Caco-2 (cell line): ENCODE measurements at regions not wholly inside any gene's neighbourhood (a gene's known extent, or its start where the extent isn't known, plus 50 kb on each side); places are given as distances from the start of the nearest gene placed in this dataset.

Experiments used
- BruUV-seq: library from RNA; stranded (reverse); fragments of 400-500 nt; replicated peaks from 2 replicates; lab custom pipeline; 2021; lab: Mats Ljungman, UMichigan
- CTCF ChIA-PET: fragments of 300-600 bp; sonication (Branson Sonifier 250); formaldehyde crosslinking; loops from one replicate; lab custom pipeline; 2022; ENCODE audit warnings: antibody characterized with exemption; lab: Charles Lee
- POLR2A ChIA-PET: fragments of 300-600 bp; sonication (Branson Sonifier 250); formaldehyde crosslinking; loops from one replicate; lab custom pipeline; 2022; ENCODE audit warnings: antibody characterized with exemption; lab: Charles Lee
- DNase-seq, 2 experiments: peaks; one replicate each; pipeline versions ENCODE4 v3.0.0 to v3.0.0-alpha.2; 2020 to 2022
- H3K27me3 ChIP-seq: replicated peaks from 2 replicates; pipeline ENCODE4 v1.6.0; 2011; ENCODE audit warnings: low read length; ENCODE audit not compliant: control insufficient read depth, insufficient read depth
- H3K36me3 ChIP-seq: 2 replicates; pipeline ENCODE4 v1.5.1; 2011; ENCODE audit warnings: low read length; ENCODE audit not compliant: control insufficient read depth, insufficient read depth
- H3K4me1 ChIP-seq: fragments of 250-450 bp; sonication (Bioruptor Pico); 2 replicates; pipeline ENCODE4 v1.5.1; 2020; ENCODE audit warnings: mild to moderate bottlenecking
- H3K4me3 ChIP-seq: 2 replicates; pipeline ENCODE4 v1.5.1; 2011; ENCODE audit warnings: low read depth, mild to moderate bottlenecking, control low read depth, low read length
- H3K9me3 ChIP-seq: fragments of 250-450 bp; sonication (Bioruptor Pico); 2 replicates; pipeline ENCODE4 v1.5.1; 2020; ENCODE audit warnings: mild to moderate bottlenecking, moderate library complexity
- H3K27ac Mint-ChIP-seq: one replicate; pipeline ENCODE4 v1.8.0; 2022; ENCODE audit warnings: mixed read lengths; ENCODE audit not compliant: unreplicated experiment
- H3K27me3 Mint-ChIP-seq: one replicate; pipeline ENCODE4 v1.8.0; 2022; ENCODE audit warnings: mixed read lengths; ENCODE audit not compliant: insufficient read depth, unreplicated experiment
- H3K36me3 Mint-ChIP-seq: one replicate; pipeline ENCODE4 v1.8.0; 2022; ENCODE audit warnings: mild to moderate bottlenecking, mixed read lengths; ENCODE audit not compliant: insufficient read depth, unreplicated experiment
- H3K4me1 Mint-ChIP-seq: one replicate; pipeline ENCODE4 v1.8.0; 2022; ENCODE audit warnings: low read depth, mixed read lengths; ENCODE audit not compliant: unreplicated experiment
- H3K4me3 Mint-ChIP-seq: one replicate; pipeline ENCODE4 v1.8.0; 2022; ENCODE audit warnings: mild to moderate bottlenecking, moderate library complexity, mixed read lengths; ENCODE audit not compliant: unreplicated experiment
- H3K9me3 Mint-ChIP-seq: one replicate; pipeline ENCODE4 v1.8.0; 2022; ENCODE audit warnings: mixed read lengths; ENCODE audit not compliant: unreplicated experiment
- intact Hi-C: fragments of 100-400 bp; cut with micrococcal nuclease; formaldehyde crosslinking; loops from one replicate; pipeline ENCODE4 v1.10.0; 2022; ENCODE audit not compliant: unreplicated experiment
- TF ChIP-seq, protein P1 (sequence below), 2 experiments: fragments of 200-600 bp in 1 of 2; IDR thresholded peaks; 1 replicate in 1 of 2; 2 replicates in 1 of 2; pipeline versions ENCODE4 v1.5.1 to v1.8.0; 2011 to 2022; ENCODE audit warnings: antibody characterized with exemption in 1 of 2, control low read depth in 1 of 2, inconsistent platforms in 1 of 2, low read depth in 1 of 2, low read length in 1 of 2, mild to moderate bottlenecking in 1 of 2, moderate library complexity in 1 of 2; ENCODE audit not compliant: insufficient read depth in 1 of 2, severe bottlenecking in 1 of 2, unreplicated experiment in 1 of 2

- Histone ChIP-seq H3K9me3 (no peaks in the 10 kb centered on the region), H3K27me3 (no peaks in the 10 kb centered on the region), H3K36me3 (no peaks in the 10 kb centered on the region), H3K4me1 (no peaks in the 10 kb centered on the region), H3K4me3 (no peak overlapping the region)
- no peak overlapping the region for H3K27ac Mint-ChIP-seq
- CTCF ChIA-PET, result no interaction called here
- no peaks in the 10 kb centered on the region for H3K4me1 Mint-ChIP-seq
- DNase-seq, result no peak
- H3K27me3 Mint-ChIP-seq, result peaks cover 2% of the 10 kb centered on the region
- intact Hi-C loops, result no loop called here
- POLR2A ChIA-PET, result no interaction called here
- no peak overlapping the region for H3K4me3 Mint-ChIP-seq
- TF ChIP-seq, protein P1, sequence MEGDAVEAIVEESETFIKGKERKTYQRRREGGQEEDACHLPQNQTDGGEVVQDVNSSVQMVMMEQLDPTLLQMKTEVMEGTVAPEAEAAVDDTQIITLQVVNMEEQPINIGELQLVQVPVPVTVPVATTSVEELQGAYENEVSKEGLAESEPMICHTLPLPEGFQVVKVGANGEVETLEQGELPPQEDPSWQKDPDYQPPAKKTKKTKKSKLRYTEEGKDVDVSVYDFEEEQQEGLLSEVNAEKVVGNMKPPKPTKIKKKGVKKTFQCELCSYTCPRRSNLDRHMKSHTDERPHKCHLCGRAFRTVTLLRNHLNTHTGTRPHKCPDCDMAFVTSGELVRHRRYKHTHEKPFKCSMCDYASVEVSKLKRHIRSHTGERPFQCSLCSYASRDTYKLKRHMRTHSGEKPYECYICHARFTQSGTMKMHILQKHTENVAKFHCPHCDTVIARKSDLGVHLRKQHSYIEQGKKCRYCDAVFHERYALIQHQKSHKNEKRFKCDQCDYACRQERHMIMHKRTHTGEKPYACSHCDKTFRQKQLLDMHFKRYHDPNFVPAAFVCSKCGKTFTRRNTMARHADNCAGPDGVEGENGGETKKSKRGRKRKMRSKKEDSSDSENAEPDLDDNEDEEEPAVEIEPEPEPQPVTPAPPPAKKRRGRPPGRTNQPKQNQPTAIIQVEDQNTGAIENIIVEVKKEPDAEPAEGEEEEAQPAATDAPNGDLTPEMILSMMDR (IDR thresholded peaks at IDR 0.05; ENCODE audit: insufficient read depth in 1 of 2, low read depth in 1 of 2, low read length in 1 of 2, severe bottlenecking in 1 of 2, unreplicated experiment in 1 of 2), result no peak
- H3K36me3 Mint-ChIP-seq, result no peaks in the 10 kb centered on the region
- H3K9me3 Mint-ChIP-seq, result no peaks in the 10 kb centered on the region
- no TSS peak for BruUV-seq
Observed at GRCh38 chr4:79253168-79253567, 72.7 kb downstream of the NAA11 start.

- Mint-ChIP-seq H3K9me3 (no peaks in the 10 kb centered on the region), H3K36me3 (no peaks in the 10 kb centered on the region), H3K4me1 (no peaks in the 10 kb centered on the region), H3K4me3 (no peak overlapping the region), H3K27ac (no peak overlapping the region), H3K27me3 (peaks cover 2% of the 10 kb centered on the region)
- no peak overlapping the region for H3K4me3 ChIP-seq
- TF ChIP-seq, protein P1 (IDR thresholded peaks at IDR 0.05; ENCODE audit: insufficient read depth in 1 of 2, low read depth in 1 of 2, low read length in 1 of 2, severe bottlenecking in 1 of 2, unreplicated experiment in 1 of 2), result no peak
- BruUV-seq, result no TSS peak
- POLR2A ChIA-PET, result no interaction called here
- CTCF ChIA-PET, result no interaction called here
- H3K9me3 ChIP-seq, result no peaks in the 10 kb centered on the region
- no peaks in the 10 kb centered on the region for H3K36me3 ChIP-seq
- no peaks in the 10 kb centered on the region for H3K27me3 ChIP-seq
- H3K4me1 ChIP-seq, result no peaks in the 10 kb centered on the region
- DNase-seq, result no peak
- intact Hi-C loops, result no loop called here
Observed at GRCh38 chr4:79250887-79251286, 75.0 kb downstream of the NAA11 start.

DNA sequence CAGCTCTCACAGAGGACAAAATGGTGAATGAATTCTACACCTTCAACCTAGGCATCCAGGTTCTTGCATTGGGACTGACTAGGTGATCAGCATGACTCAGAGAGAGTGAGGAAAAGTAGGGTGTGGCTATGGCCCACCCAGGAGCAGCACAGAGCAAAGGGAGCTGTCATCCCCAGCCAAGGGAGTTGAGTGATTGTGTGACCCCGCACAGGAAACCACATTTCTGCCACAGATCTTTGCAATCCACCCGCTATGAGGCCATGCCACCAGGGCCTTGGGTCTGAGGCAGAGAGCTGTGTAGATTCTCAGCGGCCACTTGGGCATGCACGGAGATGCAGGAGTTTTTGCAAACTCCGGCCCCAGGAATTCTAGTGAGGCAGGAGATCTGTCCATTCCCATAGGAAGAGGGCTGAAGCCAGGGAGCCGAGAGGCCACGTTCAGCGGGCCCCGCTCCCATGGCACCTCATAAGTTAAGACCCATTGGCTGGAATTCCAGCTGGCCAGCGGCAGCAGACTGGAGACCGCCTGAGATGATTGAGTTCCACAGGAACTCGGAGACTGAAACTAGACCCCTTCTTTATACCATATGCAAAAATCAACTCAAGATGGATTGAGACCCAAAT lies 75.9 kb downstream of the NAA11 start:
- intact Hi-C loops, result no loop called here
- Histone ChIP-seq H3K27me3 (no peaks in the 10 kb centered on the region), H3K4me1 (no peaks in the 10 kb centered on the region), H3K4me3 (no peak overlapping the region), H3K9me3 (no peaks in the 10 kb centered on the region), H3K36me3 (no peaks in the 10 kb centered on the region)
- TF ChIP-seq, protein P1 (IDR thresholded peaks at IDR 0.05; ENCODE audit: insufficient read depth in 1 of 2, low read depth in 1 of 2, low read length in 1 of 2, severe bottlenecking in 1 of 2, unreplicated experiment in 1 of 2), result no peak
- no peak for DNase-seq
- Mint-ChIP-seq H3K27ac (no peak overlapping the region), H3K36me3 (no peaks in the 10 kb centered on the region), H3K27me3 (peaks cover 2% of the 10 kb centered on the region), H3K4me3 (no peak overlapping the region), H3K9me3 (no peaks in the 10 kb centered on the region), H3K4me1 (no peaks in the 10 kb centered on the region)
- ChIA-PET CTCF (no interaction called here), POLR2A (no interaction called here)
- BruUV-seq, result no TSS peak
